ENCODE measurements at regions not wholly inside any gene's neighbourhood (a gene's known extent, or its start where the extent isn't known, plus 50 kb on each side); places are given as distances from the start of the nearest gene placed in this dataset.
"Not testable (repeated sequence)": the region's sequence is repeated elsewhere in the genome, so short reads cannot be mapped to it uniquely, and the experiment has no call there.

- DNase-seq (ENCODE audit: low read depth in 2 of 2) = no peak
These were observed 376.4 kb downstream of the INSIG2 start for GRCh38 chr2:118464546-118465265.

- no peak for DNase-seq (ENCODE audit: low read depth in 2 of 2)
These were observed 375.8 kb downstream of the INSIG2 start for GRCh38 chr2:118464046-118464445.

GRCh38 chr2:118460425-118460824 is 372.2 kb downstream of the INSIG2 start:
- DNase-seq (ENCODE audit: low read depth in 2 of 2) = no peak

GRCh38 chr2:118459426-118459825 is 371.2 kb downstream of the INSIG2 start:
- DNase-seq (ENCODE audit: low read depth in 2 of 2) = no peak

- DNase-seq (ENCODE audit: low read depth in 2 of 2) = no peak
These were observed 369.7 kb downstream of the INSIG2 start for GRCh38 chr2:118457951-118458350.

GRCh38 chr2:118449401-118449800 is 361.1 kb downstream of the INSIG2 start:
- DNase-seq (ENCODE audit: low read depth in 2 of 2) = no peak

- no peak for DNase-seq (ENCODE audit: low read depth in 2 of 2)
These were observed 355.3 kb downstream of the INSIG2 start for GRCh38 chr2:118443596-118443995.

GRCh38 chr2:118442996-118443553 is 354.8 kb downstream of the INSIG2 start:
- no peak for DNase-seq (ENCODE audit: low read depth in 2 of 2)

GRCh38 chr2:118442046-118442445 is 353.8 kb downstream of the INSIG2 start:
- DNase-seq (ENCODE audit: low read depth in 2 of 2) = no peak

- no peak for DNase-seq (ENCODE audit: low read depth in 2 of 2)
These were observed 352.3 kb downstream of the INSIG2 start for GRCh38 chr2:118440404-118441098.

- DNase-seq (ENCODE audit: low read depth in 2 of 2) = no peak
These were observed 349.2 kb downstream of the INSIG2 start for GRCh38 chr2:118437501-118437900.

GRCh38 chr2:118431997-118432396 is 343.7 kb downstream of the INSIG2 start:
- no peak for DNase-seq (ENCODE audit: low read depth in 2 of 2)

- no peak for DNase-seq (ENCODE audit: low read depth in 2 of 2)
These were observed 343.3 kb downstream of the INSIG2 start for GRCh38 chr2:118431586-118431985.

GRCh38 chr2:118431165-118431517 is 342.9 kb downstream of the INSIG2 start:
- DNase-seq (ENCODE audit: low read depth in 2 of 2) = no peak

- DNase-seq (ENCODE audit: low read depth in 2 of 2) = no peak
These were observed 342.4 kb downstream of the INSIG2 start for GRCh38 chr2:118430510-118431164.

GRCh38 chr2:118425191-118425590 is 336.9 kb downstream of the INSIG2 start:
- DNase-seq (ENCODE audit: low read depth in 2 of 2) = no peak

GRCh38 chr2:118423776-118424175 is 335.5 kb downstream of the INSIG2 start:
- no peak for DNase-seq (ENCODE audit: low read depth in 2 of 2)

GRCh38 chr2:118421648-118422047 is 333.4 kb downstream of the INSIG2 start:
- no peak for DNase-seq (ENCODE audit: low read depth in 2 of 2)

- DNase-seq (ENCODE audit: low read depth in 2 of 2) = no peak
These were observed 329.3 kb downstream of the INSIG2 start for GRCh38 chr2:118417406-118418120.

GRCh38 chr2:118415186-118415585 is 326.9 kb downstream of the INSIG2 start:
- DNase-seq (ENCODE audit: low read depth in 2 of 2) = not testable (repeated sequence)

- no peak for DNase-seq (ENCODE audit: low read depth in 2 of 2)
These were observed 315.6 kb downstream of the INSIG2 start for GRCh38 chr2:118403658-118404451.

All from stimulated activated CD8-positive, alpha-beta memory T cell treated with anti-CD3 and anti-CD28 coated beads, Interleukin-15, amount 100 ng/mL, for 48 hours (primary cell).